ENCODE measurements at regions not wholly inside any gene's neighbourhood (a gene's known extent, or its start where the extent isn't known, plus 50 kb on each side); places are given as distances from the start of the nearest gene placed in this dataset.

- no peak for TF ChIP-seq ZNF223 (tag by site-specific recombination; IDR thresholded peaks at IDR 0.05)
- no peak for TF ChIP-seq ZNF792 (tag by site-specific recombination; IDR thresholded peaks at IDR 0.05)
- no peak for TF ChIP-seq ZNF350 (tag by site-specific recombination; IDR thresholded peaks at IDR 0.05)
- TF ChIP-seq ZSCAN30 (tag by site-specific recombination; IDR thresholded peaks at IDR 0.05) = no peak
- TF ChIP-seq ZNF354C (tag by site-specific recombination; IDR thresholded peaks at IDR 0.05; ENCODE audit: borderline replicate concordance, low read depth) = no peak
- TF ChIP-seq, protein P1, sequence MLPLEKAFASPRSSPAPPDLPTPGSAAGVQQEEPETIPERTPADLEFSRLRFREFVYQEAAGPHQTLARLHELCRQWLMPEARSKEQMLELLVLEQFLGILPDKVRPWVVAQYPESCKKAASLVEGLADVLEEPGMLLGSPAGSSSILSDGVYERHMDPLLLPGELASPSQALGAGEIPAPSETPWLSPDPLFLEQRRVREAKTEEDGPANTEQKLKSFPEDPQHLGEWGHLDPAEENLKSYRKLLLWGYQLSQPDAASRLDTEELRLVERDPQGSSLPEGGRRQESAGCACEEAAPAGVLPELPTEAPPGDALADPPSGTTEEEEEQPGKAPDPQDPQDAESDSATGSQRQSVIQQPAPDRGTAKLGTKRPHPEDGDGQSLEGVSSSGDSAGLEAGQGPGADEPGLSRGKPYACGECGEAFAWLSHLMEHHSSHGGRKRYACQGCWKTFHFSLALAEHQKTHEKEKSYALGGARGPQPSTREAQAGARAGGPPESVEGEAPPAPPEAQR (tag by site-specific recombination; IDR thresholded peaks at IDR 0.05) = no peak
- no peak for TF ChIP-seq SP7 (tag by site-specific recombination; IDR thresholded peaks at IDR 0.05)
- no peak for TF ChIP-seq RBAK (tag by site-specific recombination; IDR thresholded peaks at IDR 0.05)
- TF ChIP-seq YY2 (tag by site-specific recombination; IDR thresholded peaks at IDR 0.05) = no peak
- no peak for TF ChIP-seq PBX3 (CRISPR knock-in tag; IDR thresholded peaks at IDR 0.05)
- TF ChIP-seq, protein P2, sequence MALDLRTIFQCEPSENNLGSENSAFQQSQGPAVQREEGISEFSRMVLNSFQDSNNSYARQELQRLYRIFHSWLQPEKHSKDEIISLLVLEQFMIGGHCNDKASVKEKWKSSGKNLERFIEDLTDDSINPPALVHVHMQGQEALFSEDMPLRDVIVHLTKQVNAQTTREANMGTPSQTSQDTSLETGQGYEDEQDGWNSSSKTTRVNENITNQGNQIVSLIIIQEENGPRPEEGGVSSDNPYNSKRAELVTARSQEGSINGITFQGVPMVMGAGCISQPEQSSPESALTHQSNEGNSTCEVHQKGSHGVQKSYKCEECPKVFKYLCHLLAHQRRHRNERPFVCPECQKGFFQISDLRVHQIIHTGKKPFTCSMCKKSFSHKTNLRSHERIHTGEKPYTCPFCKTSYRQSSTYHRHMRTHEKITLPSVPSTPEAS (tag by site-specific recombination; IDR thresholded peaks at IDR 0.05) = no peak
- TF ChIP-seq ZBTB21 (tag by site-specific recombination; IDR thresholded peaks at IDR 0.05) = no peak
- TF ChIP-seq PRDM2 (tag by site-specific recombination; IDR thresholded peaks at IDR 0.05; ENCODE audit: borderline replicate concordance) = no peak
- TF ChIP-seq ZNF391 (tag by site-specific recombination; IDR thresholded peaks at IDR 0.05; ENCODE audit: borderline replicate concordance, low read depth) = no peak
- no peak for TF ChIP-seq ZNF433 (tag by site-specific recombination; IDR thresholded peaks at IDR 0.05; ENCODE audit: low read depth)
- H3K9me3 ChIP-seq (ENCODE audit: control insufficient read depth, insufficient read depth, low read depth, low read length) = no peaks in the 10 kb centered on the region
- ChIA-PET POLR2A (no interaction called here), CTCF (no interaction called here)
- no peak overlapping the region for H3K4me3 ChIP-seq (ENCODE audit: low read depth, low read length)
- no peaks in the 10 kb centered on the region for H3K36me3 ChIP-seq (ENCODE audit: control insufficient read depth in 2 of 2, insufficient read depth in 1 of 2, low read length in 2 of 2)
- no peaks in the 10 kb centered on the region for H3K4me1 ChIP-seq (ENCODE audit: control insufficient read depth, insufficient read depth, low read length)
- no peak overlapping the region for H3K27ac ChIP-seq (ENCODE audit: extremely low read depth, low read depth, low read length)
Measured at GRCh38 chr5:60092671-60093422, 199.3 kb upstream of the PDE4D start.

DNA sequence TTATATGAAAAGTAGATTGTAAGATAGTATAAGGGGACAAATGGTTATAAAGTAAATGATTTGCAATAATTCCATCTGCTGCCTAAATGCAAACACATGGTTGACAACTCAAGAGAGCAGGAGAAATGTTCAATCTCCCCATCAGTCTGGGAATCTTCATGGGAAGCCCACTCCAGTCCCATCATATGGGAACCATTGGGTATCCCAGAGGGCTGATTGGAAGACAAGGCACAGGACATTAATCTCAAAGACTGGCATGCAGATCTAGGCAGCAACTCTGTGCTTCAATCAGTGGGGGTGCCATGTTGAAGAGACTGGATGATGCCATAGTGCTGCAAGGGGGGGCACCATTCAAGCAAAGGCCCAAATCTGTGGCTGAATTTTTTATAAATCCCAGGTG, 193.1 kb upstream of the PDE4D start:
- no peaks in the 10 kb centered on the region for H3K4me1 ChIP-seq (ENCODE audit: control insufficient read depth, insufficient read depth, low read length)
- H3K4me3 ChIP-seq (ENCODE audit: low read depth, low read length) = no peak overlapping the region
- H3K36me3 ChIP-seq (ENCODE audit: control insufficient read depth in 2 of 2, insufficient read depth in 1 of 2, low read length in 2 of 2) = no peaks in the 10 kb centered on the region
- ChIA-PET POLR2A (no interaction called here), CTCF (no interaction called here)
- no peak overlapping the region for H3K27ac ChIP-seq (ENCODE audit: extremely low read depth, low read depth, low read length)
- no peaks in the 10 kb centered on the region for H3K9me3 ChIP-seq (ENCODE audit: control insufficient read depth, insufficient read depth, low read depth, low read length)
- TF ChIP-seq BCL6B (tag by site-specific recombination; IDR thresholded peaks at IDR 0.05) = no peak
- TF ChIP-seq ZNF510 (tag by site-specific recombination; IDR thresholded peaks at IDR 0.05; ENCODE audit: insufficient replicate concordance) = no peak
- TF ChIP-seq ZSCAN16 (tag by site-specific recombination; IDR thresholded peaks at IDR 0.05) = no peak
- no peak for TF ChIP-seq ZNF140 (tag by site-specific recombination; IDR thresholded peaks at IDR 0.05)
- TF ChIP-seq ZNF645 (tag by site-specific recombination; IDR thresholded peaks at IDR 0.05) = no peak
- no peak for TF ChIP-seq ZFP3 (tag by site-specific recombination; IDR thresholded peaks at IDR 0.05; ENCODE audit: low read depth)
- TF ChIP-seq ZNF175 (tag by site-specific recombination; IDR thresholded peaks at IDR 0.05) = no peak
- no peak for TF ChIP-seq KLF1 (tag by site-specific recombination; IDR thresholded peaks at IDR 0.05)
